NCI-H345 treated with DMSO at 0.1 percent for 48 hours (cell line): ENCODE measurements at regions not wholly inside any gene's neighbourhood (a gene's known extent, or its start where the extent isn't known, plus 50 kb on each side); places are given as distances from the start of the nearest gene placed in this dataset.

Experiments used
- DNase-seq: peaks from one replicate; lab custom pipeline; 2025; ENCODE audit not compliant: unreplicated experiment; lab: John Stamatoyannopoulos, UW

GRCh38 chr9:79001012-79001411 is 570.8 kb upstream of the TLE4 start:
- DNase-seq = no peak

- no peak for DNase-seq
Measured at GRCh38 chr9:79003514-79003913, 568.3 kb upstream of the TLE4 start.

- no peak for DNase-seq
Measured at GRCh38 chr9:79004032-79004431, 567.7 kb upstream of the TLE4 start.

GRCh38 chr9:79006546-79006945 is 565.2 kb upstream of the TLE4 start:
- no peak for DNase-seq

DNA sequence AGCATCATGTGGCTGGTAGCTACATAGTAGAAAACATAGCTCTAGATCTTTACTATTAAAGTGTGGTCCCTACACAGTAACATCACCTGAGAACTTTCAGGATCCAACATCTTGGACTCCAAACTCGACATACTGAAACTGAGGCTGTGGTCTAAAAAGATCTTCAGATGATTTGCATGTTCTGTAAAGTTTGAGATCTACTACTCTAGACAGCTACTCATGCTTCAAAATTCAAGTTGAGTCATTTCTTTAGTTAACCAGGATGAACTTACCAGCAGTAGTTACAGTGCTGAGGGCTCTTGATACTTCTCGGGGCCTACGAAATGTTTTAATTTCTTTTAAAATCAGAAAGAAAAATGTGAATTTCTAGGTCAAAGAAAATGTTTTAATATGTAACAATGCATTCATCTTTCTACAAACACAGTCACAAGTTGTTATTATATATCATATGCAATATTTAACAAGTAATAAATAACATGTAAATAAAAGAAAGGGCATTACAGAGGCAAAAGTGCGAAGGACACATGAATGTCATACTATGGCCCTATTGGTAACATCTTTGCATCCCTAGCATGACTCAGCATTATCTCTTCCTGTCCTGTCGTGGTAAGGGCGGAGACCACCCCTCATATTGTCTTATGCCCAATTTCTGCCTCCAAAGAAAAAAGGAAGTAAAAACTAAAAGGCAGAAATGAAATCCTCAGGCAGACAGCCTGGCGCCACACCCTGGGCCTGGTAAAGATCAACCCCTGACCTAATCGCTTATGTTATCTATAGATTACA is 563.9 kb upstream of the TLE4 start:
- no peak for DNase-seq

DNA sequence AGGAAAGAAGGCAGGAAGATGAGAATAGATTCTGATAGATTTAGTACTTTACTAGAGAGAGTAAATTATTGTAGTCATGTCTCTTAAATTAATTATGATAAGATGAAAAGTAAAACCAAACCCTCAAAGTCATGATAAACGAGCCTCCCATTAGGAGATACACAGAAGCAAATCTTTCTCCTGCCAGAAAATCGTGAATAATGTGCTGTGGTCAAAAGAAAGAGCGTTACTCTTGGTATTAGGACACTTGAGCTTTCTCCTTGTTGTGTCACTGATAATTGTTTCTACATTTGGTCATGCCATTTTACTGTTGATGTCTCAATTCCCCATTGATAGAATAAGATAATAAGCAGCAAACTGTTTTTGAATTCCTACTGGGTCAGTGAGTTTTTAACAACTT is 562.8 kb upstream of the TLE4 start:
- DNase-seq = no peak

- DNase-seq = no peak
Measured at GRCh38 chr9:79011461-79011860, 560.3 kb upstream of the TLE4 start.

DNA sequence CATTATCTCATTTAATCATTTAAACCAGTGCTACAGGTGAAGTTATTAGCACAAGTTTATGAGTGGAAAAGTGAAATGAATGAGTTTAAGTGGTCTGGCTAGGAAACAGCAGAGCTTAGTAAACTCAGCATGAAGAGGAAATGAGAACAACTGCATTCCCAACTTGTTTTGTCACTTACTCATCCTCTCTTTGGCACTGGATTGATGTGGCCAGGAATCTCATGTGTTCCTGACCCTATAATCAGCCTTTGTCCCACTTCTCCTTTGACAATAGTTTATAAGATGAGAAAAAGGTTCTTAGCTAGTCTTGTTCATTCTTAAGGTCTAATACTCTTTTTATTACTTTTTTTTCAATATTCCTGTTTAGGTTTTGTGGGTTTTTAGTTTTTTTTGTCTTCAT is 559.2 kb upstream of the TLE4 start:
- no peak for DNase-seq

DNA sequence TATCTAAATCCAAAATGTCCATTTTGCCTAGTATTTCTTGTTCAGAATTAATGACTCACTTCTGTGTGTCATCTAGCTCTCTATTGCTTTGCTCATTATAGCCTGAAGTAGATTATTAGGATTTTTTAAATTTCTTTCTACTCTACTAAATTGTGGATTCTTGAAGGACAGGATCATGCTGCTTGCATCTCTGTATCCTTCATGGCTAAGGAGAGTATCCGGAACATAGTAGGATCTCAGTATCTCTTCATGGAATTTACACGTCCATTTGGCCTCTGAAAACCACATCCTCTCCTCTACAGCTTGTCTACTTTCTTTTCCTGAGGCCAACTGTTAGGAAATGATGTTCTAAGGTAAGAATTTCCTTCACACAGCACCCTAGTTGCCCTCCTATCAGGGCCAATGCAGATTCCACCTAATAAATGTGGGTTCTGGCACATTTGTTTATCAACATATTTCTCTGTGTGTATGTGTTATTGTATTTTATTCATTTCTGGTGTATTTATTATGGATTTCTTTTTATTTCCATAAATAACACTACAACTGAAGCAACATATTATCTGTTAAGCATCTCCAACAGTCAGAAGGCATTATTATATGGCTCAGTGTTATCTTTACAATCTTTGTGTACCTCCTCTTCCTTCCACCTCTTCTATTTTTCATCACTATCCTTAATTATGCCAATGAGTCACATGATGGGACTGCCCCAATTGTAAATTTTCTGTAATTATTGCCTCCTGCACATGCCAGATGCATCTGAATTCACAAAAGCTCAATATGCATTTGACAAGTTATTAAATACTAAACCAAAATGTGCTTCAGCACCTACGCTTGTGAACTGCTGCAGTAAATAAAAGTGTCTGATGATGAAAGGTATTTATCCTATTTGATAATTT is 557.8 kb upstream of the TLE4 start:
- DNase-seq = no peak

GRCh38 chr9:79014929-79015699 is 556.7 kb upstream of the TLE4 start:
- DNase-seq = peak; percentile 64

- peak; percentile 61 for DNase-seq
Measured at GRCh38 chr9:79015951-79016350, 555.8 kb upstream of the TLE4 start.

DNA sequence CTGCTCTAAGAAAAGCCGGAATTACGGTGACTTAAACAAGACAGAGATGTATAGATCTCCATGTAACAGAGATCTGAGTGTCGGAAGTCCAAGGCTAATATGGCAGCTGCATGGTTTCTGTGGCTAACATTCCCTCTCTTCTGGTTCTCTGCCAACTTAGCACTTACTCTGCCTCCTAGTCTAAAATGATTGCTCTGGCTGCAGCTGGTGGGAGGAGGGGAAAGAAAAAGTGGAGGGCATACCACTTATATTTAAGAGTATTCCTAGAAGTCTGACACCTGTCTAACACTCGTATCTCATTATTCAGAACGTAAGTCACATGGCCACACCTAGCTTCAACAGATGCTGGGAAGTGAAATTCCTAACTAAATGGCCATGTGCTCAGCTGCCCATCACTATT is 551.5 kb upstream of the TLE4 start:
- peak; percentile 38 for DNase-seq

GRCh38 chr9:79021084-79021483 is 550.7 kb upstream of the TLE4 start:
- DNase-seq = no peak

GRCh38 chr9:79023134-79023580 is 548.6 kb upstream of the TLE4 start:
- no peak for DNase-seq

DNA sequence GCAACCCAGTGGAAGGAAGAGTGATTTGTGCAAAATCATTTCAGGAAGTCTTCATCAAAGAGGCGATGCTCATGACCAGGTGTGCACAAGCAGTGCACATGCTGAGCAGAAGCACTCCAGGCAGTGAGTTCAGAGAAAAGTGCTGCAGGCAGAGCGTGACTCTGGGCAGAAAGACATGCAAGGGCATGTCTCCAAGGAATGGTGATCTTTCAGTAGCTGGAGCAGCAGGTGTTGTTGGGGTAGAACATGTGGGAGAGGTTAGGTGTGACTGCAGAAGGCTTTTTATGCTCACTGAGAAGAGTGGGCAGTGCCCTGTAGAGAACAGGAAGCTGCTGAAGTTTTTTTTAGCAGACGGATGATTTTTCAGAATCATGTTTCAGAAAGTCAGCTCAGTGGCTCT is 545.4 kb upstream of the TLE4 start:
- peak; percentile 82 for DNase-seq

- DNase-seq = no peak
Measured at GRCh38 chr9:79028101-79028500, 543.7 kb upstream of the TLE4 start.

- no peak for DNase-seq
Measured at GRCh38 chr9:79034583-79034982, 537.2 kb upstream of the TLE4 start.

GRCh38 chr9:79037338-79037737 is 534.4 kb upstream of the TLE4 start:
- no peak for DNase-seq

GRCh38 chr9:79040671-79041070 is 531.1 kb upstream of the TLE4 start:
- no peak for DNase-seq

- DNase-seq = no peak
Measured at GRCh38 chr9:79041266-79041665, 530.5 kb upstream of the TLE4 start.

DNA sequence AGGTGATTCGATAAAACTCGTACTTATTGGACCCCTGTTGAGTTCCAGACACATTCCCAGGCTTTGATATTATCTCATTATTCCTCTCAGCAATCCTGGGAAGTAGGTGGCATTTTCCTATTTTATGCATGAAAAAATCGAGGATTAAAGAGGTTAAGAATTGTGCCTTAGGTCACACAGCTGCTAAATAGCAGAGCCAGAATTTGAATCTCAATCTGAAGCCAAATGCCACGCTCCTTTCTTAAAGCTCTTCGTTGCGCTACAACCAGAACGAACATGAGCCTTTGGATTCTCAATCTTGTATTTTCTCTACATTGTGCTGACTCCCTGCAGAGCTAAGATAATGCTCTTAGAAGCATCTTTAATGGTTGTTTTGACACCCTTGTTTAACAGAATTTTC is 527.8 kb upstream of the TLE4 start:
- DNase-seq = no peak
